LNCaP clone FGC (cell line): ENCODE measurements at regions not wholly inside any gene's neighbourhood (a gene's known extent, or its start where the extent isn't known, plus 50 kb on each side); places are given as distances from the start of the nearest gene placed in this dataset.

ENCODE experiments used
- DNase-seq: peaks from one replicate; pipeline ENCODE4 v3.0.0-alpha.2; 2011; ENCODE audit warnings: low read depth
- H3K4me3 ChIP-seq: 2 replicates; pipeline ENCODE4 v1.5.1; 2011; ENCODE audit warnings: mild to moderate bottlenecking, low read depth, low read length, control low read depth
- TF ChIP-seq, protein P1 (sequence below): IDR thresholded peaks from 2 replicates; pipeline ENCODE4 v1.5.1; 2012; ENCODE audit warnings: mild to moderate bottlenecking; ENCODE audit not compliant: control insufficient read depth, insufficient read depth; ENCODE audit errors: extremely low read depth

DNA sequence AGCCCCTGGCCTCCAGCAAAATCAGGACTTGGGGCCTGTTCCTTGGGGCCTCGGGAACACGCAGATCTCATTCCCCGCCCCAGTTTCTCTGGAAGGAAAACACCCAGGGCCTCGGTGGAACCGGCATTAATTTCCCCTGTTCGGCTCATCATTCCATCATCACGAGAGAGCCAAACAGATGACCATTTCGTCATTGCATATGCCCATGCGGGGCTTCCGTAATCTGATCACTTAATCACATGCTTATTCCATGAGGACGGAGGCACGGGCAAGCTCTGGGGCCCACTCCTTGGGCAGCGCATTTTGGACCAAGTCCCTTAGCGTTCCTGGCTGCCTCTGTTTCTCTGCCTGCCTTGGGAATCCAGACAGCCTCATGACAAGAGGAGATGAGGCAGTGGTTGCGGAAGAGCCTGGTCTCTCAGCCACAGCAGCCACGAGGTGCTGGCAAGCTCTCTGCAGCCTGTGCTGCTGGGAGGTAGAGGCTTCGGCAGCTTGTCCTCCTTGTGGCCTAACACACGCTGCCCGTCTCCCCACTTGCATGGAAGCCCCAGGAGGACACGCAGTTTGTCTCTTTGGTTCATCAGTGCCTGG, 65.0 kb upstream of the IER5L start:
- no peak for DNase-seq
- H3K4me3 ChIP-seq, result no peak overlapping the region
- TF ChIP-seq, protein P1, sequence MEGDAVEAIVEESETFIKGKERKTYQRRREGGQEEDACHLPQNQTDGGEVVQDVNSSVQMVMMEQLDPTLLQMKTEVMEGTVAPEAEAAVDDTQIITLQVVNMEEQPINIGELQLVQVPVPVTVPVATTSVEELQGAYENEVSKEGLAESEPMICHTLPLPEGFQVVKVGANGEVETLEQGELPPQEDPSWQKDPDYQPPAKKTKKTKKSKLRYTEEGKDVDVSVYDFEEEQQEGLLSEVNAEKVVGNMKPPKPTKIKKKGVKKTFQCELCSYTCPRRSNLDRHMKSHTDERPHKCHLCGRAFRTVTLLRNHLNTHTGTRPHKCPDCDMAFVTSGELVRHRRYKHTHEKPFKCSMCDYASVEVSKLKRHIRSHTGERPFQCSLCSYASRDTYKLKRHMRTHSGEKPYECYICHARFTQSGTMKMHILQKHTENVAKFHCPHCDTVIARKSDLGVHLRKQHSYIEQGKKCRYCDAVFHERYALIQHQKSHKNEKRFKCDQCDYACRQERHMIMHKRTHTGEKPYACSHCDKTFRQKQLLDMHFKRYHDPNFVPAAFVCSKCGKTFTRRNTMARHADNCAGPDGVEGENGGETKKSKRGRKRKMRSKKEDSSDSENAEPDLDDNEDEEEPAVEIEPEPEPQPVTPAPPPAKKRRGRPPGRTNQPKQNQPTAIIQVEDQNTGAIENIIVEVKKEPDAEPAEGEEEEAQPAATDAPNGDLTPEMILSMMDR, result no peak

DNA sequence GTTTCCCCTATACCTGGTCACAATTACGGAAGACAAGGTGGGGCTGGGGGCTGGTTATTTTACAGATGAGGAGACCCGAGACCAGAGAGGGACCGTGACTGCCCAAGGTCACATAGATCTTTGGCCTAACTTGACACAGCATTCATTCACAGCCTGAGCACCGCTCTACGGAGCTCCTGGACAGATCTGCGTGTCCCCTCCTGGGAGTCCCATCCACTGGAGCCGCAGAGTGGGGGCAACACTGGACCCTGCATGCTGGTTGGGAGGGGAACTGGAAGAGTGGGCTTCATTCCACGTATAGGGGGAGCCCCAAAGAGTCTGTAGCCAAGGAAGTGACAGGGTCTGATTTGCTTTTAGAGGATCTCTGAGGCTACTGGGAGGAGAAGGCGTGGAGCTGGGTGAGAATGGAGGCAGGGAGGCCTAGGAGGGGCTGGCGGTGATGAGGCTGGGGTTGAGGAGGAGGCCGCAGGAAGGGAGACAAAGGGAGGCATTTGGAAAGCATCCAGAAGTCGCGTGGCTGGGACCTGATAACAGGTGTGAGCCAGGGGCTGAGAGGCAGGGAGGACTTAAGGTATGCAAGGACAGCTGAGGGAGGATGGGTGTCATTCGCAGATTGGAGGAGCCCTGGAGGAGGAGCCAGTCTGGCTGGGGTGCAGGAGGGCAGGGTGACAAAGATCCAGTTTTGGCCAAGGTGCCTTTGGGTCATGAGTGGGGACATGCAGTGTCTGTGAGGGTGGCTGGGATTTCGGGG, 64.3 kb upstream of the IER5L start:
- TF ChIP-seq, protein P1, result no peak
- no peak for DNase-seq

DNA sequence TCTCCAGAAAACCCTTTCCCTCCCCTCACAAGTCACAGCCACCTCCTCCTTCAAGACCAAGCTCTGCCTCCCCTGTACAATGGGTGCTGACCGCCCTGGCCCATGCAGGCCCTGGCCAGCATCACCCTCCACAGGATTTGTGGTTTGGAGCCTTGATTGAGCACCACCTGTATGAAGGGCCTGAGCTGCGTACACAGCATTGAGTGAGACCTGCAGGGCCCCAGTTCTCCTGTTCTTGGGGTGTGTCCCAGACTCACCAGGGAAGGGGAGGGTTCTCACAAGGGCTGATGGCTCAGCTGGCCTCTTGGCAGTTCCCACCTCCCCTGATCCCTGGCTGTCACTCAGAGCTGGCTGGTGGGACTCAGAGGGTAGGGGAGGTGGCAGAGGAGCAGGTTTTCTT, 63.7 kb upstream of the IER5L start:
- no peak overlapping the region for H3K4me3 ChIP-seq
- no peak for DNase-seq
- TF ChIP-seq, protein P1, result no peak

More for the DNA sequence above, 64.3 kb upstream of the IER5L start:
- no peak overlapping the region for H3K4me3 ChIP-seq

DNA sequence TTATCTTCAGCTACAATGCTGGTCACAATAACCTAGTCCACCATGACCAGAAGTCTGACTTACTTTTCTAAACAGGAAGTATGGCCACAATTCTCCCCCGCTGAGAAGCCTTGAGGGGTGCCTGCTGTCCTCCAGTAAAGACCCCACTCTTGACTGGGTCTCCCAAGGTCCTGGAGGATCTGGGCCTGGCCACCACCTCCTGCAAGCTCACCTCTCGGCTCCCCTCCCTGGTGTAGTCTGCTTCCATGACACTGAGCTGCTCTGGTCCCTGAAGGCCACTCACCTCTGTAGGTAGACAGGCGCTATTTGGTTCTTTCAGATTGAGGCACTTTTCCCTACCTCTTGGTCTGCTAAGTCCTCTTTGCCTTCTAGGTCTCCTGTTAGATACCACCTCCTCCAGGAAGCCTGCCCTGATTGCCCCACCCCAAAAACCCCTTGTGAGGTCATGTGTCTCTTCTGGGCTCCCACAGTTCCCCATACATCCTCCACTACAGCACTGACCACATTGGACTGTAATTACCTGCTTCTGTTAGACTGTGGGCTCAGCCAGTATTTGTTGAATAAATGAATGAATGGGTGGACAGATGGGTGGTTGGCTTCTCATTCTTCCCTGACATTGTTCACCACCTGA, 62.6 kb upstream of the IER5L start:
- TF ChIP-seq, protein P1, result no peak
- no peak for DNase-seq
- H3K4me3 ChIP-seq, result no peak overlapping the region

DNA sequence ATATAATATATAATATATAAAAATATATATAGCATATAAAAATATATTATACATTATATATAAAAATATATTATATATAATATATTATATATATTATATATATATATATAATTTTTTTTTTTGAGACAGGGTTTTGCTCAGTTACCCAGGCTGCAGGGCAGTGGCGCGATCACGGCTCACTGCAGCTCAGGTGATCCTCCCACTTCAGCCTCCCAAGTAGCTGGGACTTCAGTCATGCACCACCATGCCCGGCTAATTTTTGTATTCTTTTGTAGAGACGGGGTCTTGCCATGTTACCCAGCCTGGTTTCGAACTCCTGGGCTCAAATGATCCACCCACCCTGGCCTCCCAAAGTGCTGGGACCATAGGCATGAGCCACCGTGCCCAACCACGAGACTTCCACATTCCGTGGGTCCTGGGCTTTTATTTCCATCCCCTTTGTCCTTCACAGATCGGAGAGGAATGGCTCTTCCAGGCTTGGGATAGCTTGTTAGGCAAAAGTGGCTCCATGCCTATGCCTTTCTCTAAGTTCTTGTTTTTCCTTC, 62.0 kb upstream of the IER5L start:
- DNase-seq, result no peak
- TF ChIP-seq, protein P1, result no peak
- H3K4me3 ChIP-seq, result no peak overlapping the region

DNA sequence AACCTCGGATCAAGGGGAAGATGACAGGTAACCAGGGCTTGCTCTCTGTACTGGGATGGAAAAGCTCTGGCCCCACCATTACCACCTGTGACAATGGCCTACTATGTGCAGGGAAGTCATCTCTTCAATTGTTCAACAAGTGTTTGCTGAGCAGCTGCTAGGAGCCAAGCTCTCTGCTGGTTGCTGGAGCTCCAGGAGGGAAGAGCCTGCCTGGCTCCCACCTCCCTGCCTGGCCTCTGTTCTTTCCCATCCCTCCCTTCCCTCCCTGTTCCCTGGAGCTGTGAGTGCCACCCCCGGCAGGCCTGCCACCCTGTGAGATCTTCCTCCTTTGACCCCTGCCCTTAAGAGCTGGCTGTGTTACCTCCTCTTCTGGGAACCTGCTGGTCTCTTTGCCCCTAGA, 59.7 kb upstream of the IER5L start:
- no peak for DNase-seq
- H3K4me3 ChIP-seq, result no peak overlapping the region
- TF ChIP-seq, protein P1, result no peak
